Esophagus muscularis mucosa (tissue), 3 donors: ENCODE measurements at regions not wholly inside any gene's neighbourhood (a gene's known extent, or its start where the extent isn't known, plus 50 kb on each side); places are given as distances from the start of the nearest gene placed in this dataset.

Experiments
- CTCF ChIP-seq, 3 experiments: fragments of 200-600 bp in 2 of 3; fragments of 450-650 bp in 1 of 3; sonication (generic) in 2 of 3; IDR thresholded peaks; one replicate each; pipeline ENCODE4 v1.5.1; 2017 to 2019; ENCODE audit warnings: antibody characterized with exemption in 3 of 3, mild to moderate bottlenecking in 2 of 3, moderate library complexity in 1 of 3
- POLR2A ChIP-seq: fragments of 450-650 bp; IDR thresholded peaks from one replicate; pipeline ENCODE4 v1.6.1; 2017; ENCODE audit warnings: antibody characterized with exemption, moderate library complexity, mild to moderate bottlenecking, low read depth
- POLR2AphosphoS5 ChIP-seq, 2 donors: sonication (generic); formaldehyde crosslinking; IDR thresholded peaks; one replicate each; pipeline ENCODE4 v1.6.1; 2017; ENCODE audit warnings: antibody characterized with exemption in 2 of 2

- TF ChIP-seq POLR2A: no peak
- no peak for TF ChIP-seq CTCF (IDR thresholded peaks at IDR 0.05)
- no peak for TF ChIP-seq POLR2AphosphoS5 (IDR thresholded peaks at IDR 0.05)
Measured at GRCh38 chr13:22076658-22077057, 405.8 kb downstream of the FGF9 start.
